ENCODE measurements at regions not wholly inside any gene's neighbourhood (a gene's known extent, or its start where the extent isn't known, plus 50 kb on each side); places are given as distances from the start of the nearest gene placed in this dataset.

DNA sequence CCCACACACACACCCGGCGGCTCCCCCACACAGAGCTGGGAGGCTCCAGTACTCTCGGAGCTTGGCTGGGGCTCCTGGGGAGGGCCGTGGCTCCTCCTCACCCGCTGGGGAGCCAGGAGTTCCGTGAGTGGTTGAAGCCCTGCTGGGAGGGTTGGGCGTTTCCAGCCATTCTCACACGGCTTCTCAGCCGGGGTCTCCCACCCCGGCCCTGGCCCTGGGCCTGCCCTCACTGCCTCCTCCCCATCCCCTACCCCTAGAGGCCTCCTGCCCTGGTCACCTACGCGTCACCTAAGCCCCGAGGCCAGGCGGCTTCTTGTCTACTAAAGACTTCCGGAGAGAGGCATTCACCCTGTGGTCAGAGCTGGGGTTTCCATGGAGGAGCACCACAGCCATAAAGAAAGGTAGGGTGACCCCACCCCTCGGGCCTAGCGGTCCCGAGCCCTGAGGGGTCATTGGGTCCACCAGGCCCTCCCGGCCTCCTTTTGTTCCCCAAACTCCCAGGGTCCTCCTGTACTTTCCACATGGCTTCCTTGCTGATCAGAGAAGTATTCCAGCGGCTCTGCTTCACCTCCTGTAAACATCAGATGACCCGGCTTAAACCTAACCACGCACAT lies 99.3 kb downstream of the TTLL2 start:
- TF ChIP-seq HDGF (IDR thresholded peaks at IDR 0.05; ENCODE audit: borderline replicate concordance), result no peak
- TF ChIP-seq FOXM1 (IDR thresholded peaks at IDR 0.05; ENCODE audit: borderline replicate concordance), result no peak
- TF ChIP-seq BHLHE40 (IDR thresholded peaks at IDR 0.05; ENCODE audit: borderline replicate concordance), result no peak
- TF ChIP-seq FOXA1 (IDR thresholded peaks at IDR 0.05), result no peak
- TF ChIP-seq ELF4 (IDR thresholded peaks at IDR 0.05), result no peak

Data from HEK293T (cell line).